ENCODE measurements at regions not wholly inside any gene's neighbourhood (a gene's known extent, or its start where the extent isn't known, plus 50 kb on each side); places are given as distances from the start of the nearest gene placed in this dataset.

DNA sequence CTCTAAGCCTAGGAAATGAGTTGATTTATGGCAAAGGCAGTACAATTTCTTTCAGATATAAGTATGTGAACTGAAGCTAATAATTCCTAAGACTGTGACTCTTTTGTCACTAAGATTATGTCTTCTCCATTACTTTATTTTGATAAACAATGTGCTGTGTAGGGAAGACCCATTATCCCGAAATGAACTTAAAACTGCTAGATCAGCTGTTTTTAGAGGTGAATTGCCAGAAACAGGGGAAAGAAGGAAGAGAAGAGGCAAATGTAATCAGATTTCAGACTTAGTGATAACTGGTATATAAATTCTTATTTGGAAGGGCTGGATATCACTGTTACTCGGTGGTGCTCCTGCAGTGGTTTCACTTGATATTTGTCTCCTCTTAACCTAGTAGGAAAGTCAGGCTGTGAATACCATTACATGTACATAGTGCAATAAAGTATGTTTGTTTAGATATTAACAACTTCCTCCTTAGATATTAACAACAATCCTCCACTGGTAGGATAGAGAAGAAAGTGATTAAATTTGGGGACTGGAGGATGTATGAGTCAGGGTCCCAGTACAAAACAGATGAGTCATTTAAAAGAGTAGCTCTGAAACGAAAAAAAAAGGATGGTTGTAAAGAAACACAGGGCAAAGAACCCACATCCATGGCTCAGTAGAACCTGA, 338.5 kb upstream of the KCNH8 start:
- no peak for TF ChIP-seq EZH2 (IDR thresholded peaks at IDR 0.05; ENCODE audit: insufficient read depth, poor library complexity, severe bottlenecking)
- TF ChIP-seq EZH2phosphoT487 (IDR thresholded peaks at IDR 0.05; ENCODE audit: insufficient read depth, low read depth): no peak

Measured in GM23248 (cell line).